Panc1 (cell line): ENCODE measurements at regions not wholly inside any gene's neighbourhood (a gene's known extent, or its start where the extent isn't known, plus 50 kb on each side); places are given as distances from the start of the nearest gene placed in this dataset.

ENCODE experiments used
- CTCF ChIP-seq: fragments of 450-650 bp; IDR thresholded peaks from 2 replicates; pipeline ENCODE4 v1.5.1; 2017; ENCODE audit warnings: mild to moderate bottlenecking
- POLR2AphosphoS5 ChIP-seq: IDR thresholded peaks from 2 replicates; pipeline ENCODE4 v1.6.1; 2012; ENCODE audit warnings: mild to moderate bottlenecking, low read depth, low read length, moderate library complexity
- SIN3A ChIP-seq: IDR thresholded peaks from 2 replicates; pipeline ENCODE4 v1.6.1; 2012; ENCODE audit warnings: low read depth, mild to moderate bottlenecking, low read length, moderate library complexity, borderline replicate concordance; ENCODE audit not compliant: insufficient read depth

- TF ChIP-seq POLR2AphosphoS5 (no peak), CTCF (no peak), SIN3A (no peak)
Observed at GRCh38 chr16:51306886-51307595, 156.0 kb upstream of the SALL1 start.
